ENCODE measurements at regions not wholly inside any gene's neighbourhood (a gene's known extent, or its start where the extent isn't known, plus 50 kb on each side); places are given as distances from the start of the nearest gene placed in this dataset.

- no peak for DNase-seq
Observed at GRCh38 chr4:1508161-1509160, 102.2 kb upstream of the NKX1-1 start.

- no peak for DNase-seq
Observed at GRCh38 chr4:1506956-1507721, 100.9 kb upstream of the NKX1-1 start.

GRCh38 chr4:1505511-1506460 lies 99.5 kb upstream of the NKX1-1 start:
- no peak for DNase-seq

- DNase-seq: no peak
Observed at GRCh38 chr4:1504595-1505500, 98.6 kb upstream of the NKX1-1 start.

- DNase-seq: no peak
Observed at GRCh38 chr4:1503583-1504471, 97.6 kb upstream of the NKX1-1 start.

GRCh38 chr4:1502976-1503375 lies 96.7 kb upstream of the NKX1-1 start:
- no peak for DNase-seq

- DNase-seq: no peak
Observed at GRCh38 chr4:1502501-1502886, 96.3 kb upstream of the NKX1-1 start.

GRCh38 chr4:1501754-1502500 lies 95.7 kb upstream of the NKX1-1 start:
- DNase-seq: no peak

GRCh38 chr4:1500966-1501753 lies 94.9 kb upstream of the NKX1-1 start:
- no peak for DNase-seq

- no peak for DNase-seq
Observed at GRCh38 chr4:1500231-1500965, 94.2 kb upstream of the NKX1-1 start.

GRCh38 chr4:1499465-1499864 lies 93.2 kb upstream of the NKX1-1 start:
- no peak for DNase-seq

- DNase-seq: no peak
Observed at GRCh38 chr4:1497189-1497801, 91.1 kb upstream of the NKX1-1 start.

GRCh38 chr4:1496116-1496642 lies 89.9 kb upstream of the NKX1-1 start:
- no peak for DNase-seq

- no peak for DNase-seq
Observed at GRCh38 chr4:1495416-1496115, 89.3 kb upstream of the NKX1-1 start.

- DNase-seq: no peak
Observed at GRCh38 chr4:1494416-1495315, 88.4 kb upstream of the NKX1-1 start.

Data from effector CD4-positive, alpha-beta T cell (primary cell).